Ovary (tissue), 7 donors: ENCODE measurements at regions not wholly inside any gene's neighbourhood (a gene's known extent, or its start where the extent isn't known, plus 50 kb on each side); places are given as distances from the start of the nearest gene placed in this dataset.

Source experiments
- DNase-seq, 5 donors: peaks; one replicate each; pipeline ENCODE4 v3.0.0-alpha.2; 2019 to 2020
- H3K27ac ChIP-seq, 2 donors: fragments of 200-600 bp; one replicate each; pipeline versions ENCODE4 v1.5.1 to v1.8.0; 2019 to 2022
- H3K27me3 ChIP-seq: fragments of 200-600 bp; one replicate; pipeline ENCODE4 v1.8.0; 2022
- H3K36me3 ChIP-seq: fragments of 200-600 bp; sonication (generic); one replicate; pipeline ENCODE4 v1.5.1; 2019
- H3K4me1 ChIP-seq: one replicate; pipeline ENCODE4 v1.8.1; 2013; ENCODE audit warnings: mild to moderate bottlenecking, moderate library complexity; ENCODE audit not compliant: insufficient read depth
- H3K4me3 ChIP-seq: fragments of 200-600 bp; sonication (generic); one replicate; pipeline ENCODE4 v1.5.1; 2017
- H3K9me3 ChIP-seq, 2 donors: fragments of 200-600 bp in 1 of 2; sonication (generic) in 1 of 2; one replicate each; pipeline versions ENCODE4 v1.5.1 to v1.8.1; 2013 to 2019; ENCODE audit warnings: mild to moderate bottlenecking in 1 of 2, moderate library complexity in 1 of 2
- CTCF ChIP-seq, 3 donors: fragments of 450-650 bp in 2 of 3; fragments of 200-600 bp in 1 of 3; IDR thresholded peaks; one replicate each; pipeline versions ENCODE4 v1.5.1 to v1.8.0; 2016 to 2022; ENCODE audit warnings: antibody characterized with exemption in 3 of 3, mild to moderate bottlenecking in 1 of 3
- EP300 ChIP-seq: sonication (generic); formaldehyde crosslinking; IDR thresholded peaks from one replicate; pipeline ENCODE4 v1.6.1; 2017; ENCODE audit warnings: antibody characterized with exemption
- POLR2A ChIP-seq: fragments of 450-650 bp; IDR thresholded peaks from one replicate; pipeline ENCODE4 v1.6.1; 2017; ENCODE audit warnings: antibody characterized with exemption, mild to moderate bottlenecking, moderate library complexity
- WGBS, 3 donors: extraction: QIAGEN DNeasy Blood & Tissue Kit in 1 of 3; methylation state at CpG; one replicate each; pipeline versions ENCODE4 v1.1.5 to v1.1.7; 2013 to 2017; 5-methylcytosine and 5-hydroxymethylcytosine counted together
- intact Hi-C, 4 donors: fragments of 100-400 bp; cut with DNase I; formaldehyde crosslinking; loops; one replicate each; pipeline versions ENCODE4 v1.11.0 to v1.15.1; 2022 to 2023
- donor health status: DM: no; HTN: no; CAD: no; lungs with moderate emphysema.
- donor health status: DM: no; HTN: no; CAD: no.
- donor health status: Bipolar disorder and iron deficiency.
- donor health status: DM: no; HTN: no; CAD: no.
- donor health status: DM: yes; HTN: yes; CAD: no.

- intact Hi-C loops: no loop called here
- no peaks in the 10 kb centered on the region for H3K27me3 ChIP-seq
- H3K9me3 ChIP-seq: no peaks in the 10 kb centered on the region
- WGBS, 3 donors: 75 to 82% (median 79%) methylated on average over 2 of the region's 2 CpGs
- H3K36me3 ChIP-seq: no peaks in the 10 kb centered on the region
- no peak overlapping the region for H3K27ac ChIP-seq
- DNase-seq: no peak
- H3K4me1 ChIP-seq: no peaks in the 10 kb centered on the region
- no peak for TF ChIP-seq EP300
- TF ChIP-seq POLR2A: no peak
- TF ChIP-seq CTCF (IDR thresholded peaks at IDR 0.05): no peak
- H3K4me3 ChIP-seq: no peak overlapping the region
These were observed 103.7 kb upstream of the EDNRB start for GRCh38 chr13:78022164-78022877.

- TF ChIP-seq POLR2A (no peak), CTCF (IDR thresholded peaks at IDR 0.05) (no peak), EP300 (no peak)
- DNase-seq: no peak
- intact Hi-C loops: no loop called here
- Histone ChIP-seq H3K36me3 (no peaks in the 10 kb centered on the region), H3K9me3 (no peaks in the 10 kb centered on the region), H3K27me3 (no peaks in the 10 kb centered on the region), H3K27ac (no peak overlapping the region), H3K4me1 (no peaks in the 10 kb centered on the region), H3K4me3 (no peak overlapping the region)
- 33 to 45% (median 39%) methylated on average over 7 of the region's 7 CpGs for WGBS, 3 donors
These were observed 102.2 kb upstream of the EDNRB start for GRCh38 chr13:78020861-78021260.

- Histone ChIP-seq H3K4me3 (no peak overlapping the region), H3K27ac (no peak overlapping the region), H3K36me3 (no peaks in the 10 kb centered on the region), H3K27me3 (no peaks in the 10 kb centered on the region), H3K4me1 (no peaks in the 10 kb centered on the region), H3K9me3 (no peaks in the 10 kb centered on the region)
- WGBS, 3 donors: 85 to 88% (median 87%) methylated on average over 3 of the region's 3 CpGs
- TF ChIP-seq CTCF (IDR thresholded peaks at IDR 0.05): no peak
- no peak for DNase-seq
- intact Hi-C loops: no loop called here
These were observed 97.2 kb upstream of the EDNRB start for GRCh38 chr13:78015782-78016181.

GRCh38 chr13:78012046-78012445 lies 93.4 kb upstream of the EDNRB start:
- Histone ChIP-seq H3K36me3 (no peaks in the 10 kb centered on the region), H3K4me3 (no peak overlapping the region), H3K27ac (no peak overlapping the region), H3K27me3 (no peaks in the 10 kb centered on the region), H3K9me3 (no peaks in the 10 kb centered on the region), H3K4me1 (no peaks in the 10 kb centered on the region)
- intact Hi-C loops: no loop called here
- DNase-seq: no peak
- TF ChIP-seq POLR2A (no peak), EP300 (no peak), CTCF (IDR thresholded peaks at IDR 0.05) (no peak)
- WGBS, 3 donors: 95 to 100% (median 96%) methylated on average over 2 of the region's 2 CpGs
